Urothelium cell line (cell line): ENCODE measurements at regions not wholly inside any gene's neighbourhood (a gene's known extent, or its start where the extent isn't known, plus 50 kb on each side); places are given as distances from the start of the nearest gene placed in this dataset.
"Not testable (repeated sequence)": the region's sequence is repeated elsewhere in the genome, so short reads cannot be mapped to it uniquely, and the experiment has no call there.

ENCODE experiments used
- DNase-seq: peaks from one replicate; pipeline ENCODE4 v3.0.0; 2011; ENCODE audit warnings: low spot score, mixed read lengths
- FAIRE-seq: peaks from 2 replicates; lab custom pipeline; 2011; peaks lifted over from hg19 to GRCh38; lab: Jason Lieb, UNC

- no peak for FAIRE-seq
- no peak for DNase-seq
Observed at GRCh38 chr12:68387338-68387737, 55.2 kb upstream of the MDM1 start.

GRCh38 chr12:68389305-68389704 lies 57.1 kb upstream of the MDM1 start:
- DNase-seq (no peak), FAIRE-seq (no peak)

GRCh38 chr12:68391937-68392336 lies 59.8 kb upstream of the MDM1 start:
- FAIRE-seq (no peak), DNase-seq (no peak)

- FAIRE-seq (no peak), DNase-seq (no peak)
Observed at GRCh38 chr12:68392376-68392775, 60.2 kb upstream of the MDM1 start.

- FAIRE-seq = no peak
Observed at GRCh38 chr12:68393417-68393816, 61.3 kb upstream of the MDM1 start.

GRCh38 chr12:68397566-68398158 lies 65.5 kb upstream of the MDM1 start:
- DNase-seq (no peak), FAIRE-seq (no peak)

More at GRCh38 chr12:68393417-68393816, 61.3 kb upstream of the MDM1 start:
- DNase-seq = no peak

GRCh38 chr12:68398689-68399088 lies 66.5 kb upstream of the MDM1 start:
- FAIRE-seq, DNase-seq: not testable (repeated sequence)

GRCh38 chr12:68400226-68400829 lies 68.2 kb upstream of the MDM1 start:
- FAIRE-seq = no peak
- DNase-seq = no peak

GRCh38 chr12:68402422-68402821 lies 70.3 kb upstream of the MDM1 start:
- FAIRE-seq (no peak), DNase-seq (no peak)

- FAIRE-seq = no peak
- no peak for DNase-seq
Observed at GRCh38 chr12:68403296-68403695, 71.1 kb upstream of the MDM1 start.

GRCh38 chr12:68403711-68404110 lies 71.5 kb upstream of the MDM1 start:
- FAIRE-seq (no peak), DNase-seq (no peak)

GRCh38 chr12:68405343-68405781 lies 73.2 kb upstream of the MDM1 start:
- FAIRE-seq = no peak
- DNase-seq = no peak

- DNase-seq = peak; percentile 16
Observed at GRCh38 chr12:68406134-68406576, 74.0 kb upstream of the MDM1 start.

GRCh38 chr12:68406911-68407310 lies 74.7 kb upstream of the MDM1 start:
- no peak for FAIRE-seq

More at GRCh38 chr12:68406134-68406576, 74.0 kb upstream of the MDM1 start:
- no peak for FAIRE-seq

GRCh38 chr12:68410018-68410660 lies 78.0 kb upstream of the MDM1 start:
- FAIRE-seq = no peak

More at GRCh38 chr12:68406911-68407310, 74.7 kb upstream of the MDM1 start:
- no peak for DNase-seq

GRCh38 chr12:68411371-68411770 lies 79.2 kb upstream of the MDM1 start:
- DNase-seq (no peak), FAIRE-seq (no peak)

More at GRCh38 chr12:68410018-68410660, 78.0 kb upstream of the MDM1 start:
- DNase-seq = no peak

GRCh38 chr12:68414988-68415387 lies 82.8 kb upstream of the MDM1 start:
- DNase-seq (no peak), FAIRE-seq (no peak)

GRCh38 chr12:68416350-68416749 lies 84.2 kb upstream of the MDM1 start:
- FAIRE-seq (no peak), DNase-seq (no peak)

- DNase-seq = no peak
- FAIRE-seq = no peak
Observed at GRCh38 chr12:68416826-68417225, 84.7 kb upstream of the MDM1 start.

GRCh38 chr12:68418137-68418460 lies 85.9 kb upstream of the MDM1 start:
- no peak for DNase-seq

GRCh38 chr12:68420225-68421010 lies 88.3 kb upstream of the MDM1 start:
- FAIRE-seq = no peak
- no peak for DNase-seq

More at GRCh38 chr12:68418137-68418460, 85.9 kb upstream of the MDM1 start:
- no peak for FAIRE-seq
